ENCODE measurements at regions not wholly inside any gene's neighbourhood (a gene's known extent, or its start where the extent isn't known, plus 50 kb on each side); places are given as distances from the start of the nearest gene placed in this dataset.
A peak's percentile ranks its signal among the peaks of the same experiment; 100 is the strongest.

DNA sequence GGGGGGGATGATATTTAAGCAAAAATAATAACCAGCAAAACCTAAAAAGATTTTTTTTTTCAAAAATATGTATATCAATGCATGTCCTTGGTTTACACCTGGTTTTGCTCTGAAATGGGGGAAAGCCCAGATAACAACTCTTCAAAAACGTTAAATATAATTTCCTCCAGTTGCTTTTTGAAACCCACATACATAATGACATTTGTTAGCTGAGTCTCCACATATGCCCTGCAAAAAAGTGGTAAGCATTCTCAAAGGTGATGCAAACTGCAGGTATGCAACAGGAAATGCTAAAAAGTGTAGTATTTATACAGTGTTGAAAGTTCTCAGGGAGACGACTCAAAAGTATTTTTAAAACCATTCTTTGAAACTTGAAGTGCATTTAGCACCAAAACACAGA, 258.6 kb downstream of the ZEB2 start:
- TF ChIP-seq, protein P1, sequence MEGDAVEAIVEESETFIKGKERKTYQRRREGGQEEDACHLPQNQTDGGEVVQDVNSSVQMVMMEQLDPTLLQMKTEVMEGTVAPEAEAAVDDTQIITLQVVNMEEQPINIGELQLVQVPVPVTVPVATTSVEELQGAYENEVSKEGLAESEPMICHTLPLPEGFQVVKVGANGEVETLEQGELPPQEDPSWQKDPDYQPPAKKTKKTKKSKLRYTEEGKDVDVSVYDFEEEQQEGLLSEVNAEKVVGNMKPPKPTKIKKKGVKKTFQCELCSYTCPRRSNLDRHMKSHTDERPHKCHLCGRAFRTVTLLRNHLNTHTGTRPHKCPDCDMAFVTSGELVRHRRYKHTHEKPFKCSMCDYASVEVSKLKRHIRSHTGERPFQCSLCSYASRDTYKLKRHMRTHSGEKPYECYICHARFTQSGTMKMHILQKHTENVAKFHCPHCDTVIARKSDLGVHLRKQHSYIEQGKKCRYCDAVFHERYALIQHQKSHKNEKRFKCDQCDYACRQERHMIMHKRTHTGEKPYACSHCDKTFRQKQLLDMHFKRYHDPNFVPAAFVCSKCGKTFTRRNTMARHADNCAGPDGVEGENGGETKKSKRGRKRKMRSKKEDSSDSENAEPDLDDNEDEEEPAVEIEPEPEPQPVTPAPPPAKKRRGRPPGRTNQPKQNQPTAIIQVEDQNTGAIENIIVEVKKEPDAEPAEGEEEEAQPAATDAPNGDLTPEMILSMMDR (IDR thresholded peaks at IDR 0.05; ENCODE audit: insufficient read depth, low read length), result no peak
- no peak for DNase-seq (ENCODE audit: low read depth)
- no peak overlapping the region for H3K4me3 ChIP-seq (ENCODE audit: low read depth, low read length)

DNA sequence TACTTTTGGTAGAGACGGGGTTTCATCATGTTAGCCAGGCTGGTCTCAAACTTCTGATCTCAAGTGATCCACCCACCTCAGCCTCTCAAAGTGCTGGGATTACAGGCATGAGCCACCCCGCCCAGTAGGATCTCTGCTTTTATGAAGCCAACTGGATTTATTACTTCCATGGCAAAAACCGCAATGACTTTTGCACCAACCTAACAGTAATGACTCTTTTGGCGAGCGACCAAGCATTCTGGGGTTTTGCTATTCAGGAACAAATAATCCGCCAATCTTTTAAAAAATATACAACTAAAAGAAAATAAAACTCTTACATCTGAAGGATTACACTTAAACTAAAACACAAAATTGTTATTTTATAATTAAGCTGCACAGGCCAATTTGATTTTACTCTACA, 260.6 kb downstream of the ZEB2 start:
- H3K4me3 ChIP-seq (ENCODE audit: low read depth, low read length), result no peak overlapping the region
- TF ChIP-seq, protein P1 (IDR thresholded peaks at IDR 0.05; ENCODE audit: insufficient read depth, low read length), result no peak
- DNase-seq (ENCODE audit: low read depth), result no peak

DNA sequence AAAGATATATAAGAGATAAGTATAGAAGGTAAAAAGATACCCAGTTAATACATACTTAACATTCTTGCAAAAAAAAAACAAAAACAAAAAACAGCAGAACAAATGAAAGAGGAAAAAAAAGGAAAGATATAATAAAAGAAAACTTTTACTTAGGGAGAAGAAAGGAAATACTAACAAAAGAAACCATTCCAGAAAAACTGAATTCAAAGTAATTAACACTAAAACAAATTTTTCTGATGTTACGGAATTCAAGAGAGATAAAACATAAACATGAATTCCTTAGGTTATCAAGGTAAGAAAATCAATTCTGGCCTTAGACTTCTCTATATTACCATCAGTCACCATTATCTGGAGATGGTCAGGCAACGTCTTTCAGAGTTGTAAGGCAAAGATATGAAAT, 261.8 kb downstream of the ZEB2 start:
- TF ChIP-seq, protein P1 (IDR thresholded peaks at IDR 0.05; ENCODE audit: insufficient read depth, low read length), result no peak

DNA sequence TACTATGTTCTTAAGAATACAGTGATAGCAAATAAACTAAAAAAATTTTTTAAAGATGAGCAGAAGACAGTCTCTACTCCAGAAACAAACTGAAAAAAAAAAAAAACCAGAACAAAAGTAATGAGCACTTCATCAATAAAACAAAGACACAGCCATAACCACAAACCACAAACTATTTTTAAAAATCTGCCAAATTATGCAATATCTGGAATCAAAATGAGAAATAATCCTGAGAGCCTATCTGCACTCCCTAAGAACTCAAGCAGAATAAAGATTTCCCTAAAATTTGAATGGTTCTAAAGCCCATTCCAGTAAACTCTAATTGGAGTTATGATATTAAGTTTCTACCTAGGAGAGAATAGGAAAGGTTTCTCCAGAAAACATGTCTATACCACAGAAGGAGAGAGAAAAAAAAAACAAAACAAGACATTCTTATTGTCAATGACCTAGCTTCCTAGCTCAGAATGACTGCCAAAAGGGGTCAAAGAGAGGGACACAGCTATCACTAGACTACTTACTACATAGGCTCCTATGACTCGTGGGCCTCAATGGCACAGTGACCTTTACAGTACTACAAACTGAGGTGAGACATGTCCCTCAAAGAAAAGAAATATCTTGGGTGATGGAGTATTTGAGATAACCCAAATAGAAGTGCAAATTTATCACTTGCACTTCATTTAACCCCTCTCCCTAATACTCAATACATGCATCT, 262.8 kb downstream of the ZEB2 start:
- DNase-seq (ENCODE audit: low read depth), result peak; percentile 81
- TF ChIP-seq, protein P1 (IDR thresholded peaks at IDR 0.05; ENCODE audit: insufficient read depth, low read length), result no peak
- H3K4me3 ChIP-seq (ENCODE audit: low read depth, low read length), result no peak overlapping the region

More for the DNA sequence above, 261.8 kb downstream of the ZEB2 start:
- DNase-seq (ENCODE audit: low read depth), result no peak
- H3K4me3 ChIP-seq (ENCODE audit: low read depth, low read length), result no peak overlapping the region

DNA sequence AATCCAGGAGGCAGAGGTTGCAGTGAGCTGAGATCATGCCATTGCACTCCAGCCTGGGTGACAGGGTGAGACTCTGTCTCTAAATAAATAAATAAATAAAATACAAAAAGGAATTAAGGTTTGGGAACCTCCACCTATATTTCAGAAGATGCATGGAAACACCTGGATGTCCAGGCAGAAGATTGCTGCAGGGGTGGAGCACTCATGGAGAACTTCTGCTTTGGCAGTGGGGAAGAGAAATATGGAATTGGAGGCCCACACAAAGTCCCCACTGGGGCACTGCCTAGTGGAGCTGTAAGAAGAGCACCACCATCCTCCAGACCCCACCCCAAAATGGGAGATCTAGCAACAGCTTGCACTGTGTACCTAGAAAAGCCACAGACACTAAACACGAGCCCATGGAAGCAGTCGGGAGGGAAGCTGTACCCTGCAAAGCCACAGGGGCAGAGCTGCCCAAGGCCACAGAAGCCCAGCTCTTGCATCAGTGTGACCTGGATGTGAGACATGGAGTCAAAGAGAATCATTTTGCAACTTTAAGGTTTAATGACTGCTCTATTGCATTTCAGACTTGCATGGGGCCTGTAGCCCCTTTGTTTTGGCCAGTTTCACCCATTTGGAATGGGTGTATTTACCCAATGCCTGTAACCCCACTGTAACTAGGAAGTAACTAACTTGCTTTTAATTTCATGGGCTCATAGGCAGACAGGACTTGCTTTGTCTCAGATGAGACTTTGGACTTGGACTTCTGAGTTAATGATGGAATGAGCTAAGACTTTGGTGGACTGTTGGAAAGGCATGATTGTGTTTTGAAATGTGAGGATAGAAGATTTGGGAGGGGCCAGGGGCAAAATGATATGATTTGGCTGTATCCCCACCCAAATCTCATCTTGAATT, 265.3 kb downstream of the ZEB2 start:
- H3K4me3 ChIP-seq (ENCODE audit: low read depth, low read length), result no peak overlapping the region
- TF ChIP-seq, protein P1 (IDR thresholded peaks at IDR 0.05; ENCODE audit: insufficient read depth, low read length), result no peak

GRCh38 chr2:144253743-144254142, 266.2 kb downstream of the ZEB2 start:
- DNase-seq (ENCODE audit: low read depth), result no peak
- TF ChIP-seq, protein P1 (IDR thresholded peaks at IDR 0.05; ENCODE audit: insufficient read depth, low read length), result no peak
- H3K4me3 ChIP-seq (ENCODE audit: low read depth, low read length), result no peak overlapping the region

More for the DNA sequence above, 265.3 kb downstream of the ZEB2 start:
- DNase-seq (ENCODE audit: low read depth), result no peak
